HG02870 (cell line): ENCODE measurements at regions not wholly inside any gene's neighbourhood (a gene's known extent, or its start where the extent isn't known, plus 50 kb on each side); places are given as distances from the start of the nearest gene placed in this dataset.
A peak's percentile ranks its signal among the peaks of the same experiment; 100 is the strongest.

ENCODE experiments used
- ATAC-seq: cut with Tn5 transposase; IDR thresholded peaks from one replicate; pipeline ENCODE4 v1.9.1; 2021; ENCODE audit warnings: mild to moderate bottlenecking, moderate library complexity; ENCODE audit not compliant: unreplicated experiment

- ATAC-seq = no peak
These were observed 313.8 kb downstream of the UACA start for GRCh38 chr15:70449311-70450141.

- no peak for ATAC-seq
These were observed 315.2 kb downstream of the UACA start for GRCh38 chr15:70447928-70448698.

- ATAC-seq = no peak
These were observed 315.8 kb downstream of the UACA start for GRCh38 chr15:70447521-70447920.

GRCh38 chr15:70447081-70447480, 316.3 kb downstream of the UACA start:
- no peak for ATAC-seq

- no peak for ATAC-seq
These were observed 319.7 kb downstream of the UACA start for GRCh38 chr15:70443486-70444273.

- no peak for ATAC-seq
These were observed 320.6 kb downstream of the UACA start for GRCh38 chr15:70442616-70443321.

GRCh38 chr15:70442211-70442610, 321.1 kb downstream of the UACA start:
- ATAC-seq = no peak

- no peak for ATAC-seq
These were observed 322.8 kb downstream of the UACA start for GRCh38 chr15:70440416-70441138.

- ATAC-seq = no peak
These were observed 323.5 kb downstream of the UACA start for GRCh38 chr15:70439880-70440279.

GRCh38 chr15:70439304-70439877, 324.0 kb downstream of the UACA start:
- ATAC-seq = no peak

GRCh38 chr15:70438776-70439175, 324.6 kb downstream of the UACA start:
- no peak for ATAC-seq

- ATAC-seq = no peak
These were observed 325.4 kb downstream of the UACA start for GRCh38 chr15:70437882-70438451.

GRCh38 chr15:70437089-70437488, 326.3 kb downstream of the UACA start:
- no peak for ATAC-seq

- peak; percentile 62 for ATAC-seq
These were observed 326.9 kb downstream of the UACA start for GRCh38 chr15:70436428-70436827.

- no peak for ATAC-seq
These were observed 327.5 kb downstream of the UACA start for GRCh38 chr15:70435872-70436271.

GRCh38 chr15:70435369-70435768, 328.0 kb downstream of the UACA start:
- no peak for ATAC-seq

GRCh38 chr15:70433586-70434324, 329.6 kb downstream of the UACA start:
- ATAC-seq = no peak

- no peak for ATAC-seq
These were observed 330.3 kb downstream of the UACA start for GRCh38 chr15:70432924-70433495.
